ENCODE measurements at regions not wholly inside any gene's neighbourhood (a gene's known extent, or its start where the extent isn't known, plus 50 kb on each side); places are given as distances from the start of the nearest gene placed in this dataset.

GRCh38 chr12:40522837-40523236 lies 169.4 kb upstream of the CNTN1 start:
- Histone ChIP-seq H3K27ac (ENCODE audit: low read depth) (no peak overlapping the region), H4K20me1 (replicated peaks; ENCODE audit: insufficient read depth) (no peaks in the 10 kb centered on the region), H3F3A (replicated peaks; ENCODE audit: low read depth) (no peaks in the 10 kb centered on the region), H3K9me2 (ENCODE audit: insufficient read depth) (no peaks in the 10 kb centered on the region), H3K36me3 (ENCODE audit: insufficient read depth) (no peaks in the 10 kb centered on the region), H3K4me1 (ENCODE audit: insufficient read depth) (no peaks in the 10 kb centered on the region), H3K27me3 (ENCODE audit: insufficient read depth) (no peaks in the 10 kb centered on the region), H3K4me3 (no peak overlapping the region), H2AFZ (no peak overlapping the region), H3K79me2 (replicated peaks; ENCODE audit: insufficient read depth) (no peaks in the 10 kb centered on the region), H3K4me2 (no peak overlapping the region)
- no peaks in the 10 kb centered on the region for H3K27me3 Mint-ChIP-seq (ENCODE audit: insufficient read depth, low read depth, poor library complexity)
- H3K4me1 Mint-ChIP-seq = peaks cover 10% of the 10 kb centered on the region
- no peak overlapping the region for H3K4me3 Mint-ChIP-seq
- H3K9me3 Mint-ChIP-seq = no peaks in the 10 kb centered on the region
- ATAC-seq = no peak
- H3K36me3 Mint-ChIP-seq (ENCODE audit: low read depth) = no peaks in the 10 kb centered on the region
- no peak overlapping the region for H3K27ac Mint-ChIP-seq
- TF ChIP-seq ETS1 (IDR thresholded peaks at IDR 0.05) (no peak), JUNB (IDR thresholded peaks at IDR 0.05; ENCODE audit: unreplicated experiment) (no peak), CTCF (conservative IDR thresholded peaks at IDR 0.05; ENCODE audit: low read depth in 2 of 2) (no peak), NANOG (IDR thresholded peaks at IDR 0.05; ENCODE audit: borderline replicate concordance) (no peak), EZH2phosphoT487 (IDR thresholded peaks at IDR 0.05; ENCODE audit: unreplicated experiment) (no peak), ZNF114 (CRISPR knock-in tag; IDR thresholded peaks at IDR 0.05) (no peak), EZH2 (IDR thresholded peaks at IDR 0.05; ENCODE audit: low read depth, unreplicated experiment) (no peak), REST (IDR thresholded peaks at IDR 0.05; ENCODE audit: unreplicated experiment) (no peak), STAT1 (IDR thresholded peaks at IDR 0.05; ENCODE audit: unreplicated experiment) (no peak), POLR2AphosphoS5 (IDR thresholded peaks at IDR 0.05; ENCODE audit: low read depth) (no peak), CREB1 (CRISPR knock-in tag; IDR thresholded peaks at IDR 0.05; ENCODE audit: low read depth) (no peak), ZNF331 (CRISPR knock-in tag; IDR thresholded peaks at IDR 0.05; ENCODE audit: low read depth) (no peak)
- TF ChIP-seq, protein P1, sequence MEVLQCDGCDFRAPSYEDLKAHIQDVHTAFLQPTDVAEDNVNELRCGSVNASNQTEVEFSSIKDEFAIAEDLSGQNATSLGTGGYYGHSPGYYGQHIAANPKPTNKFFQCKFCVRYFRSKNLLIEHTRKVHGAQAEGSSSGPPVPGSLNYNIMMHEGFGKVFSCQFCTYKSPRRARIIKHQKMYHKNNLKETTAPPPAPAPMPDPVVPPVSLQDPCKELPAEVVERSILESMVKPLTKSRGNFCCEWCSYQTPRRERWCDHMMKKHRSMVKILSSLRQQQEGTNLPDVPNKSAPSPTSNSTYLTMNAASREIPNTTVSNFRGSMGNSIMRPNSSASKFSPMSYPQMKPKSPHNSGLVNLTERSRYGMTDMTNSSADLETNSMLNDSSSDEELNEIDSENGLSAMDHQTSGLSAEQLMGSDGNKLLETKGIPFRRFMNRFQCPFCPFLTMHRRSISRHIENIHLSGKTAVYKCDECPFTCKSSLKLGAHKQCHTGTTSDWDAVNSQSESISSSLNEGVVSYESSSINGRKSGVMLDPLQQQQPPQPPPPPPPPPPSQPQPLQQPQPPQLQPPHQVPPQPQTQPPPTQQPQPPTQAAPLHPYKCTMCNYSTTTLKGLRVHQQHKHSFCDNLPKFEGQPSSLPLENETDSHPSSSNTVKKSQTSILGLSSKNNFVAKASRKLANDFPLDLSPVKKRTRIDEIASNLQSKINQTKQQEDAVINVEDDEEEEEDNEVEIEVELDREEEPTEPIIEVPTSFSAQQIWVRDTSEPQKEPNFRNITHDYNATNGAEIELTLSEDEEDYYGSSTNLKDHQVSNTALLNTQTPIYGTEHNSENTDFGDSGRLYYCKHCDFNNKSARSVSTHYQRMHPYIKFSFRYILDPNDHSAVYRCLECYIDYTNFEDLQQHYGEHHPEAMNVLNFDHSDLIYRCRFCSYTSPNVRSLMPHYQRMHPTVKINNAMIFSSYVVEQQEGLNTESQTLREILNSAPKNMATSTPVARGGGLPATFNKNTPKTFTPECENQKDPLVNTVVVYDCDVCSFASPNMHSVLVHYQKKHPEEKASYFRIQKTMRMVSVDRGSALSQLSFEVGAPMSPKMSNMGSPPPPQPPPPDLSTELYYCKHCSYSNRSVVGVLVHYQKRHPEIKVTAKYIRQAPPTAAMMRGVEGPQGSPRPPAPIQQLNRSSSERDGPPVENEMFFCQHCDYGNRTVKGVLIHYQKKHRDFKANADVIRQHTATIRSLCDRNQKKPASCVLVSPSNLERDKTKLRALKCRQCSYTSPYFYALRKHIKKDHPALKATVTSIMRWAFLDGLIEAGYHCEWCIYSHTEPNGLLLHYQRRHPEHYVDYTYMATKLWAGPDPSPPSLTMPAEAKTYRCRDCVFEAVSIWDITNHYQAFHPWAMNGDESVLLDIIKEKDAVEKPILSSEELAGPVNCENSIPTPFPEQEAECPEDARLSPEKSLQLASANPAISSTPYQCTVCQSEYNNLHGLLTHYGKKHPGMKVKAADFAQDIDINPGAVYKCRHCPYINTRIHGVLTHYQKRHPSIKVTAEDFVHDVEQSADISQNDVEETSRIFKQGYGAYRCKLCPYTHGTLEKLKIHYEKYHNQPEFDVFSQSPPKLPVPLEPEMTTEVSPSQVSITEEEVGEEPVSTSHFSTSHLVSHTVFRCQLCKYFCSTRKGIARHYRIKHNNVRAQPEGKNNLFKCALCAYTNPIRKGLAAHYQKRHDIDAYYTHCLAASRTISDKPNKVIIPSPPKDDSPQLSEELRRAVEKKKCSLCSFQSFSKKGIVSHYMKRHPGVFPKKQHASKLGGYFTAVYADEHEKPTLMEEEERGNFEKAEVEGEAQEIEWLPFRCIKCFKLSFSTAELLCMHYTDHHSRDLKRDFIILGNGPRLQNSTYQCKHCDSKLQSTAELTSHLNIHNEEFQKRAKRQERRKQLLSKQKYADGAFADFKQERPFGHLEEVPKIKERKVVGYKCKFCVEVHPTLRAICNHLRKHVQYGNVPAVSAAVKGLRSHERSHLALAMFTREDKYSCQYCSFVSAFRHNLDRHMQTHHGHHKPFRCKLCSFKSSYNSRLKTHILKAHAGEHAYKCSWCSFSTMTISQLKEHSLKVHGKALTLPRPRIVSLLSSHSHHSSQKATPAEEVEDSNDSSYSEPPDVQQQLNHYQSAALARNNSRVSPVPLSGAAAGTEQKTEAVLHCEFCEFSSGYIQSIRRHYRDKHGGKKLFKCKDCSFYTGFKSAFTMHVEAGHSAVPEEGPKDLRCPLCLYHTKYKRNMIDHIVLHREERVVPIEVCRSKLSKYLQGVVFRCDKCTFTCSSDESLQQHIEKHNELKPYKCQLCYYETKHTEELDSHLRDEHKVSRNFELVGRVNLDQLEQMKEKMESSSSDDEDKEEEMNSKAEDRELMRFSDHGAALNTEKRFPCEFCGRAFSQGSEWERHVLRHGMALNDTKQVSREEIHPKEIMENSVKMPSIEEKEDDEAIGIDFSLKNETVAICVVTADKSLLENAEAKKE (CRISPR knock-in tag; IDR thresholded peaks at IDR 0.05) = no peak
- DNase-seq (ENCODE audit: low spot score) = no peak

All from GM23338 (cell line).